Mesendoderm (in vitro differentiated cells): ENCODE measurements at regions not wholly inside any gene's neighbourhood (a gene's known extent, or its start where the extent isn't known, plus 50 kb on each side); places are given as distances from the start of the nearest gene placed in this dataset.
"Not testable (repeated sequence)": the region's sequence is repeated elsewhere in the genome, so short reads cannot be mapped to it uniquely, and the experiment has no call there.

Experiments
- DNase-seq: peaks from one replicate; pipeline ENCODE4 v3.0.0; 2013
- H2AK5ac ChIP-seq: 2 replicates; pipeline ENCODE4 v1.6.1; 2013; ENCODE audit warnings: low read length, inconsistent platforms
- H2BK120ac ChIP-seq: 2 replicates; pipeline ENCODE4 v1.6.1; 2013; ENCODE audit warnings: low read depth, mild to moderate bottlenecking, low read length, moderate library complexity, mixed read lengths
- H2BK15ac ChIP-seq: replicated peaks from 2 replicates; pipeline ENCODE4 v1.6.1; 2013; ENCODE audit warnings: low read depth, mild to moderate bottlenecking, moderate library complexity
- H2BK5ac ChIP-seq: 2 replicates; pipeline ENCODE4 v1.6.1; 2013; ENCODE audit warnings: low read length, inconsistent platforms
- H3K18ac ChIP-seq: 2 replicates; pipeline ENCODE4 v1.6.1; 2013; ENCODE audit warnings: mild to moderate bottlenecking, low read length, mixed read lengths
- H3K23ac ChIP-seq: one replicate; pipeline ENCODE4 v1.6.1; 2013; ENCODE audit warnings: low read length
- H3K27ac ChIP-seq: 2 replicates; pipeline ENCODE4 v1.5.1; 2013; ENCODE audit warnings: low read depth, mild to moderate bottlenecking, inconsistent platforms, low read length, moderate library complexity
- H3K27me3 ChIP-seq: 2 replicates; pipeline ENCODE4 v1.6.1; 2013; ENCODE audit warnings: low read length, control low read depth, mild to moderate bottlenecking, inconsistent platforms; ENCODE audit not compliant: insufficient read depth, poor library complexity
- H3K36me3 ChIP-seq: 2 replicates; pipeline ENCODE4 v1.6.1; 2013; ENCODE audit warnings: low read length, inconsistent platforms; ENCODE audit not compliant: control insufficient read depth, insufficient read depth
- H3K4ac ChIP-seq: one replicate; pipeline ENCODE4 v1.6.1; 2013; ENCODE audit warnings: low read depth, mild to moderate bottlenecking, low read length, moderate library complexity
- H3K4me1 ChIP-seq: 2 replicates; pipeline ENCODE4 v1.6.1; 2013; ENCODE audit warnings: low read depth, low read length, inconsistent platforms; ENCODE audit not compliant: control insufficient read depth
- H3K4me2 ChIP-seq: 2 replicates; pipeline ENCODE4 v1.6.1; 2013; ENCODE audit warnings: low read length
- H3K4me3 ChIP-seq: 2 replicates; pipeline ENCODE4 v1.5.1; 2013; ENCODE audit warnings: mild to moderate bottlenecking, low read length
- H3K56ac ChIP-seq: one replicate; pipeline ENCODE4 v1.6.1; 2013; ENCODE audit warnings: low read length
- H3K79me1 ChIP-seq: 2 replicates; pipeline ENCODE4 v1.6.1; 2013; ENCODE audit warnings: low read length, inconsistent platforms
- H3K79me2 ChIP-seq: 2 replicates; pipeline ENCODE4 v1.6.1; 2013; ENCODE audit warnings: mild to moderate bottlenecking, low read length; ENCODE audit not compliant: control insufficient read depth, insufficient read depth
- H3K9ac ChIP-seq: 2 replicates; pipeline ENCODE4 v1.6.1; 2013; ENCODE audit warnings: low read length, inconsistent platforms
- H4K5ac ChIP-seq: one replicate; pipeline ENCODE4 v1.6.1; 2013; ENCODE audit warnings: low read length
- H4K8ac ChIP-seq: one replicate; pipeline ENCODE4 v1.6.1; 2013; ENCODE audit warnings: low read depth, mild to moderate bottlenecking, control low read depth, low read length, moderate library complexity
- WGBS: extraction: QIAGEN DNeasy Blood & Tissue Kit; methylation state at CpG from one replicate; pipeline ENCODE4 v1.1.7; 2013; ENCODE audit warnings: low lambda C conversion rate, missing lambda C conversion rate; ENCODE audit not compliant: insufficient coverage; ENCODE audit errors: extremely low coverage; 5-methylcytosine and 5-hydroxymethylcytosine counted together

DNA sequence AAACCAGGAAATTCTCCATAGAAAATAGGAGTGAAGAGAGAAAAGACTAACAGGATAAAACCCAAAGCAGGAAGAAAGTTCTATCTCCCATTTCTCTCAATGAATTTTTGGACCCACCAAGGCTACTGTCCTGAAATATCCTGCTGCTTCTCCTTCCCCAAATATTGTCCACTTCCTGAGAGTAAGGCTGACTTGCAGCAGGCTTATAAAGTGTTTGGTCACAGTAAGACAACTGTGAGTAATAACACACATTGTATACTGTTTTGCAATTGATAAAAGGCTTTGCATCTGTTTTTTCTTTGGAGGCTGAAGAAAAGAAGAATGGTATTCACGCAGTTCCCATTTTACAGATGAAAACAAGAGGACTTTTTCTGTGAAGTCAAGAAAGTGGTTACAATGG is 52.8 kb downstream of the FOXD4L6 start:
- H3K36me3 ChIP-seq, H3K4me1 ChIP-seq, H3K27me3 ChIP-seq, DNase-seq, H2BK120ac ChIP-seq, H2AK5ac ChIP-seq, H2BK5ac ChIP-seq, H3K4ac ChIP-seq, H3K9ac ChIP-seq, H3K79me2 ChIP-seq, H2BK15ac ChIP-seq, H3K27ac ChIP-seq, H3K18ac ChIP-seq, H3K79me1 ChIP-seq, H3K4me2 ChIP-seq, H3K23ac ChIP-seq, H4K8ac ChIP-seq, H4K5ac ChIP-seq, H3K56ac ChIP-seq, H3K4me3 ChIP-seq: not testable (repeated sequence)
- no CpG with 5 or more reads among the region's 1 CpG for WGBS

DNA sequence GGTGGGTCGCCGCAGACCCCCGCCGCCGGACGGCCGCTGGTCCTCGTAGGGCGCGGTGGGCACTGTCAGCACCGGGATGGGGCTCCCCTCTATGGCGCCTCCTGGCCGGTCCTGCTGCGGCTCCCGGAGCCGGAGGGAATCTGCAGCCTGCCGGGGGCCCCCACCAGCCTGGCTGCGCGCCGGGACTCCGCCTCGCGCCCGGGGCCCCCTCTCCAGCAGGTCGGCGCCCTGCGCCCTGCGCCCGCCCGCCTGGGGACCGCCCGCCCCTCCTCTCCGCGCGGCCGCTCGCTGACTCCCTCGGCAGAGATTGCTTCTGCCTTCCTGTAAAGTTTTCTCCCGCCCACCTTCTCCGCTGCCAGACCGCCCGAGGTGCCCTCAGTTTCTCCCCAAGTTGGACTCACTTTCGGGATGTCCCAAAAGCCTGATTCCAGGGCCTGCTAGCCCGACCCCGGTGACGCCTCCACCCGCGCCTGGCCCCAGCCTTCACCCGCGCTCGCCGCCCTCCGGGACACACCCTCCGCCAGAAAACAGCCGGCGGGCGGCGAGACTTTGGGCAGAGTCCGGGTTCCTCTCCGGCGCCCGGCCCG is 54.0 kb downstream of the FOXD4L6 start:
- H3K79me1 ChIP-seq, H3K4ac ChIP-seq, H4K5ac ChIP-seq, H3K36me3 ChIP-seq, H3K4me1 ChIP-seq, H3K27ac ChIP-seq, H3K56ac ChIP-seq, H2BK120ac ChIP-seq, H3K79me2 ChIP-seq, H3K27me3 ChIP-seq, H4K8ac ChIP-seq, H3K9ac ChIP-seq, H3K4me3 ChIP-seq, H2BK5ac ChIP-seq, H3K18ac ChIP-seq, H2AK5ac ChIP-seq, H3K23ac ChIP-seq, H3K4me2 ChIP-seq, H2BK15ac ChIP-seq: not testable (repeated sequence)
- no CpG with 5 or more reads among the region's 63 CpGs for WGBS
- DNase-seq: peak; percentile 4

DNA sequence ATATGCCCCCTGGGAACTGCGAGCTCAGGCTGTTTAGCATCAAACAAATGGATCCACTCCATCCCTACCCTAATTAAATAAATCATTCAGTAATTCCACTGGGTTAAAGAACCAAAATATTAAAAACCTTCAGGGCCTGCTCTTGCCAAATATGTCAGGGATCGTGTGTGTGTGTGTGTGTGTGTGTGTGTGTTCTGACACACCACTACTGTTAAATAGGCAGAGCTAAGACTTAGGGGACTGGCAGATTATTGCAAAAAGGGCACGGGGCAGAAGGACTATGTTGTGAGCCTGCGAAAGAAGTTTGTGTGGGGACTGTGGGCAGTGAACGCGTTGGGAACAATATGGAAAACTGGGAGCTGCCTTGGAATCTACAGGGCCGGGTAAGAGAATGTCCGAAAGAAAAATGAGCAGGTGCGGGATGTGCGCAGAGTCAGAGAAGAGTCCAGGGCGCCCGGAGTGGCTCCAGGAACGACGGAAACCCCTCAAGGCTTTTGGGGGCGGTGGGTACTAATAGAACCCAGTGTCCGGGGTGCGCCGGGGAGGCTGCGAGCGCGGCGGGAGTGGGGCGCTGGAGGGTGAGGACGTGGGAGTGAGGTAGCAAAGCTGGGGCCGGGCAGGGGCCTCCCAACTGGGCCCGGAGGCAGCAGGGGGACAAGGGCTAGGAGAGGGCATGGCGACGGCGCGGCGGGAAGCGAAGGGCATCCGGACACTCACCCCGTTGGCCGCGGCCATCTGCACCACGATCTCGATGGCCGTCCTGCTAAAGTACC is 54.8 kb downstream of the FOXD4L6 start:
- H3K4me1 ChIP-seq, H3K79me2 ChIP-seq, H3K4me3 ChIP-seq, H3K79me1 ChIP-seq, DNase-seq, H2BK15ac ChIP-seq, H2BK5ac ChIP-seq, H4K5ac ChIP-seq, H3K27me3 ChIP-seq, H4K8ac ChIP-seq, H2BK120ac ChIP-seq, H3K23ac ChIP-seq, H3K18ac ChIP-seq, H2AK5ac ChIP-seq, H3K36me3 ChIP-seq, H3K27ac ChIP-seq, H3K4me2 ChIP-seq, H3K56ac ChIP-seq, H3K4ac ChIP-seq, H3K9ac ChIP-seq: not testable (repeated sequence)
- no CpG with 5 or more reads among the region's 39 CpGs for WGBS

DNA sequence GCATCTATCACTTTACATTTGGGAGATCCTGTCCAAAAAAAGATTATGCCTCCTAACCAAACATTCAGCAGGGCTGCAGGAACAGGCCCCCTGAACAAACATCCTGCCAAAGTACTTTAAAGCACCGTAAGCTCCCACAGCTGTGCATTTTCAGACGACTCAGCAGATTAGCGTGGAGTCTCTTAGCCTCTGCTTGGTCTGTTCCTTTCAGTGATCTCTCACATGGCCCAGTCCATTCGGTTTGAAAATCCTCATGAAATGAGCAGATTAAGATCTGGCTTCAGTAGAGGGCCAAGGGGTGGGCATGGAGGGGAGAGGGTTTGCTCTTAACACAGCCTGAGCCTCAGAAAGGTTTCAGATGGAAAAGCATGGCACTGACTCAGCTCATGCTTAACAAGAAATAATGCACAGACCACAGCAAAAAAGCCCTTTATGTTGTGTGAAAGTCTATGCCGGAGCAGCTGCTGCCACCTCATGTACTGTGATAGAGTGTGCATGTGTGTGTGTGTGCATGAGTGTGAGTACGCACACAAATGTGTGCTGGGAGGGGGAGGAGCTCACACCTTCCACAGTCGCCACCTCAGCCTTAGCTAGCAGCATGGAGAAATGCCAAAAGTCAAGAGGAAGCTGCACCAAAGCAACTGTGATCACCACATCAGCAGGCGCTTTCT is 64.2 kb downstream of the FOXD4L6 start:
- H3K9ac ChIP-seq, H3K23ac ChIP-seq, H3K79me2 ChIP-seq, H3K27me3 ChIP-seq, H2AK5ac ChIP-seq, H2BK5ac ChIP-seq, H2BK120ac ChIP-seq, H3K56ac ChIP-seq, H2BK15ac ChIP-seq, DNase-seq, H4K5ac ChIP-seq, H3K4me3 ChIP-seq, H3K79me1 ChIP-seq, H3K27ac ChIP-seq, H3K4ac ChIP-seq, H4K8ac ChIP-seq, H3K36me3 ChIP-seq, H3K18ac ChIP-seq, H3K4me2 ChIP-seq, H3K4me1 ChIP-seq: not testable (repeated sequence)
- no CpG with 5 or more reads among the region's 8 CpGs for WGBS

DNA sequence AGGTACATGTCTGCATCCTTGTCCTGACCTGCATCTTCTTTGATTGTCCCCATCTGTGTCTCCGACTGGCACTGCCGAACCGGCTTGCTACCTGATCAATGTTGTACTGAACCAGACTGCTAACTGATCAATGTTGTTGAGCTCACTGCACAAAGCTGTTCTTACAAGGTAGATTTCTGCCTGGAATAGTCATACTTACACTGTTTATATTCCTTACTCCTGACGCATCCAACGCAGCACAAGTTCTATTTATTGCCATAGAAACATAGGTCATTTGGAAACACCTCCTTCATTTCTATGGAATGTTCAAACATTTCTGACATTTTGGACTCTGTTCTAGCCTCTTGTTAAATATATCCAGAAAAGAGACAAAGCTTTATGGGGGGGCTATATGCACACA is 65.2 kb downstream of the FOXD4L6 start:
- H3K79me2 ChIP-seq, H3K4me3 ChIP-seq, H2AK5ac ChIP-seq, H3K18ac ChIP-seq, H2BK5ac ChIP-seq, H3K56ac ChIP-seq, H3K4me1 ChIP-seq, H3K4ac ChIP-seq, H3K36me3 ChIP-seq, H3K79me1 ChIP-seq, H2BK15ac ChIP-seq, DNase-seq, H4K8ac ChIP-seq, H3K9ac ChIP-seq, H3K4me2 ChIP-seq, H3K27me3 ChIP-seq, H3K27ac ChIP-seq, H2BK120ac ChIP-seq, H4K5ac ChIP-seq, H3K23ac ChIP-seq: not testable (repeated sequence)
- WGBS: no CpG with 5 or more reads among the region's 5 CpGs
